Ishikawa (cell line): ENCODE measurements at regions not wholly inside any gene's neighbourhood (a gene's known extent, or its start where the extent isn't known, plus 50 kb on each side); places are given as distances from the start of the nearest gene placed in this dataset.

Experiments used
- CEBPB ChIP-seq: IDR thresholded peaks from 2 replicates; pipeline ENCODE4 v1.6.1; 2012
- CREB1 ChIP-seq: IDR thresholded peaks from 2 replicates; pipeline ENCODE4 v1.6.1; 2012; ENCODE audit warnings: low read depth
- EGR1 ChIP-seq: IDR thresholded peaks from 2 replicates; pipeline ENCODE4 v1.6.1; 2012
- EP300 ChIP-seq: IDR thresholded peaks from 2 replicates; pipeline ENCODE4 v1.6.1; 2012; ENCODE audit warnings: borderline replicate concordance
- FOXM1 ChIP-seq: IDR thresholded peaks from 2 replicates; pipeline ENCODE4 v1.6.1; 2012; ENCODE audit warnings: low read depth, borderline replicate concordance
- NFIC ChIP-seq: IDR thresholded peaks from 2 replicates; pipeline ENCODE4 v1.6.1; 2012
- RAD21 ChIP-seq: IDR thresholded peaks from 2 replicates; pipeline ENCODE4 v1.6.1; 2012; ENCODE audit warnings: low read depth
- REST ChIP-seq: IDR thresholded peaks from 2 replicates; pipeline ENCODE4 v1.6.1; 2012; ENCODE audit warnings: low read depth, mild to moderate bottlenecking
- TAF1 ChIP-seq: IDR thresholded peaks from 2 replicates; pipeline ENCODE4 v1.6.1; 2012; ENCODE audit warnings: low read depth, mild to moderate bottlenecking
- TCF12 ChIP-seq: IDR thresholded peaks from 2 replicates; pipeline ENCODE4 v1.6.1; 2012; ENCODE audit warnings: low read depth
- TEAD4 ChIP-seq: IDR thresholded peaks from 2 replicates; pipeline ENCODE4 v1.6.1; 2012
- USF1 ChIP-seq: IDR thresholded peaks from 2 replicates; pipeline ENCODE4 v1.6.1; 2012
- YY1 ChIP-seq: IDR thresholded peaks from 2 replicates; pipeline ENCODE4 v1.6.1; 2012; ENCODE audit warnings: low read depth
- ZBTB7A ChIP-seq: IDR thresholded peaks from 2 replicates; pipeline ENCODE4 v1.6.1; 2012; ENCODE audit warnings: low read depth
- TF ChIP-seq, protein P1 (sequence below): IDR thresholded peaks from 2 replicates; pipeline ENCODE4 v1.6.1; 2012

GRCh38 chr1:183735069-183735860 is 69.7 kb upstream of the RGL1 start:
- TF ChIP-seq YY1 (no peak), USF1 (no peak), TCF12 (no peak), CEBPB (no peak), TEAD4 (no peak), EP300 (no peak), EGR1 (no peak), TAF1 (no peak), CREB1 (no peak), RAD21 (no peak), FOXM1 (no peak), NFIC (no peak), ZBTB7A (no peak), REST (no peak)
- TF ChIP-seq, protein P1, sequence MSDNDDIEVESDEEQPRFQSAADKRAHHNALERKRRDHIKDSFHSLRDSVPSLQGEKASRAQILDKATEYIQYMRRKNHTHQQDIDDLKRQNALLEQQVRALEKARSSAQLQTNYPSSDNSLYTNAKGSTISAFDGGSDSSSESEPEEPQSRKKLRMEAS, result no peak

- TF ChIP-seq EGR1 (no peak), CREB1 (no peak), USF1 (no peak), TAF1 (no peak), CEBPB (no peak), FOXM1 (no peak), TEAD4 (no peak), ZBTB7A (no peak), RAD21 (no peak), EP300 (no peak)
- TF ChIP-seq, protein P1, result no peak
These were observed 70.3 kb upstream of the RGL1 start for GRCh38 chr1:183734543-183735036.

DNA sequence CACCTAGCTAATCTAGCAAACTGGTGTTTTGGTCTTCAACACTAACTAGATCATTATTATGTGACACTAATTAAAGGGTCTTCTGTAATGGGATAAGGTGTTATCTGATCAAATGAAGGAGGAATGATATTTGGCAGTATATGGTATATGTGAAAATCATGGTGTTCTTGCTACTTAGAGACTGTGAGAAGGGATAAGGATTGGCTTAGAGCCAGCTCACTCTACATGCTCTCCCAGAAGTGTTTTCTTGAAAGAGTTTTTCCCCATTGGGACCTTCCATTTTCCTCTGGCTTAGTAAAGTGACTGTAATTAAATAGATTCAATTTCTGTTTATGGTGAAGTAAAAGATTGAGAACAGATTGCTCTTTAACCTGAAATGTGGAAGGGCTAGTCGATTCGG is 71.2 kb upstream of the RGL1 start:
- TF ChIP-seq RAD21 (no peak), NFIC (no peak), EP300 (no peak), ZBTB7A (no peak), REST (no peak), USF1 (no peak), TCF12 (no peak), FOXM1 (no peak)

- TF ChIP-seq NFIC (no peak), EGR1 (no peak), CEBPB (no peak), ZBTB7A (no peak)
These were observed 72.6 kb upstream of the RGL1 start for GRCh38 chr1:183732236-183732880.

DNA sequence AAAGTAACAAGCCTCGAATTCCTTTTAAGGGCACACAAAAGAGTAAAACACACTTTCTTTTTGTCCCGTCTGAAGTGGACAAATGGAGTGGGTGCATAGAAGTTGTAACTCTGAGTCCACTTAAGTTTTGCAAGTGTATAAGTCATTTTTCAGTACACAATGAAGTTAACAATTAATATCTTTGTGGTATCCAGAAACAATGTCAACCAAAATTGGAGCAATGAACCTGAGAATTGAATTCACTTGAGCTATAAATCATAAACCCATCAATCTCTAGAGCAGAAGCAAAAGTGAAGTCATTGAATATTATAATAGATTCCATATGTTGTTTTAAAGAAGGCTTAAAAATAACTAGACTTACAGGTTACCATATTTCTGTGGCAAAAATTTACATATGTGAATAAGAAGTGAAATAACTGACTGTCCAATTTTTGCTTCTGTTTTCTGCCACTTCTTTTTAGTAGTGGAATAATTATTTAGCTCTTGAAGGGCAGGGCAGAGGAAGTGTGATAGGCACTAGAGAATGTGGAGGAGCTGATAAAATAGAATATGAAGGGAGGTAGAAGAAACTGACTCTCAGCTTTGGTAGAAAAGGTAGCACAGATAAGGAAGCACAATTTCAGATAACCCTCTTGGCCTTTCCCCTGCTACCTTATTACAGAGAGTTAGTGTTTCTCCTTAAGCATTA is 73.9 kb upstream of the RGL1 start:
- TF ChIP-seq TCF12 (no peak), EP300 (no peak), FOXM1 (no peak), NFIC (no peak), CREB1 (no peak), TAF1 (no peak), YY1 (no peak), REST (no peak), ZBTB7A (no peak)
- TF ChIP-seq, protein P1, result no peak
